ENCODE measurements at regions not wholly inside any gene's neighbourhood (a gene's known extent, or its start where the extent isn't known, plus 50 kb on each side); places are given as distances from the start of the nearest gene placed in this dataset.
A peak's percentile ranks its signal among the peaks of the same experiment; 100 is the strongest.
"Not testable (repeated sequence)": the region's sequence is repeated elsewhere in the genome, so short reads cannot be mapped to it uniquely, and the experiment has no call there.

DNA sequence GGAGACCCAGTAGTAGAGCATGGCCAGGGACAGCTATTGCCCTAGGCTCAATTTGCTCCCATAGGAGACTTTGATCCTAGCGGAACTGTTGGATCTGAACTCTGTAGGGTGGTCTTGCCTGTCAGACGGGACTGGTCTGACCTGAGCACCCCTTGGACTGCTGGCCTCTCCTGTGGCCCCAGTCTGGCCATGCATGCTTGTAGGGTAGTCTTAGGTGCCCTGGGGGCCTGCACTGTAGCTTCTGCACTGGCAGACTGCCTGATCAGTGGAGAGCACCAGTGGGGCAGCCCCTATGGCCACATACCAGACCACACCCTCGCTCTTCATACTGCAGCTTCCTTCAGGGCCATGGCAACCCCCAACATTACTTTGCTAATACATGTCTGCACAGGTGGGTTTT, 396.1 kb upstream of the GRAMD2B start:
- Mint-ChIP-seq H3K27me3 (ENCODE audit: insufficient read depth, low read depth) (peaks cover 4% of the 10 kb centered on the region), H3K4me1 (peaks cover 2% of the 10 kb centered on the region), H3K27ac (no peak overlapping the region), H3K4me3 (peak overlapping the region; percentile 52), H3K9me3 (peaks cover 33% of the 10 kb centered on the region), H3K36me3 (peaks cover 4% of the 10 kb centered on the region)
- Histone ChIP-seq H2AFZ (replicated peaks) (no peak overlapping the region), H3F3A (ENCODE audit: low read depth) (no peaks in the 10 kb centered on the region), H4K20me1 (ENCODE audit: low read depth) (no peaks in the 10 kb centered on the region), H3K9ac (no peak overlapping the region), H3K79me2 (ENCODE audit: low read depth) (no peaks in the 10 kb centered on the region), H3K27ac (no peak overlapping the region), H3K4me3 (no peak overlapping the region), H3K27me3 (no peaks in the 10 kb centered on the region), H3K4me1 (no peaks in the 10 kb centered on the region), H3K9me3 (ENCODE audit: low read depth) (no peaks in the 10 kb centered on the region), H3K36me3 (no peaks in the 10 kb centered on the region), H3K4me2 (no peak overlapping the region)
- no peak for TF ChIP-seq EZH2 (IDR thresholded peaks at IDR 0.05)
- TF ChIP-seq EZH2phosphoT487 (IDR thresholded peaks at IDR 0.05): no peak
- TF ChIP-seq CTCF (IDR thresholded peaks at IDR 0.05): no peak
- DNase-seq (ENCODE audit: low spot score): no peak

DNA sequence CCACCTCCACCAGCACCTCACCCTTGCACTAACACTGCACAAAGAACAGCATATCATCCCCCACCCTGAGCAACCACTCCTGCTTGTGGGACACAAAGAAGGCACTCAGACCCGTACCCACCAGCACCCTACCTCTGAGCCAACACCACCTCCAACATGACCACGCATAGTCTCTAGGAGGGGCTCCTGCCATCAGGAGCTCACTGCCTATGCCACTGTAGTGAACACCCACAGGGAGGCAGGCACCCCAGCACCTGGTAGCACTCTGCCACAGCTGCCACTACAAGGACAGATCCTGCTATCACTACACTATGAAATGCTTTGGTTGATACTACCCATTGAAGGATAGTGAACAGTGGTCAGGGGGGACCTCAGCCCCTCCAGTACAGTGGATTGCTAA, 395.6 kb upstream of the GRAMD2B start:
- no peak overlapping the region for H3K9ac ChIP-seq
- H3K36me3 ChIP-seq: no peaks in the 10 kb centered on the region
- no peaks in the 10 kb centered on the region for H3K27me3 ChIP-seq
- H2AFZ ChIP-seq (replicated peaks): no peak overlapping the region
- no peak overlapping the region for H3K27ac ChIP-seq
- H4K20me1 ChIP-seq (ENCODE audit: low read depth): no peaks in the 10 kb centered on the region
- H3K79me2 ChIP-seq (ENCODE audit: low read depth): no peaks in the 10 kb centered on the region
- no peak overlapping the region for H3K4me2 ChIP-seq
- H3K4me3 ChIP-seq: no peak overlapping the region
- Mint-ChIP-seq H3K4me1 (peaks cover 2% of the 10 kb centered on the region), H3K9me3 (peaks cover 33% of the 10 kb centered on the region), H3K27me3 (ENCODE audit: insufficient read depth, low read depth) (peaks cover 4% of the 10 kb centered on the region), H3K4me3 (peak overlapping the region; percentile 52), H3K27ac (peak overlapping the region; percentile 32), H3K36me3 (peaks cover 4% of the 10 kb centered on the region)
- H3K4me1 ChIP-seq: no peaks in the 10 kb centered on the region
- H3K9me3 ChIP-seq (ENCODE audit: low read depth): no peaks in the 10 kb centered on the region
- no peaks in the 10 kb centered on the region for H3F3A ChIP-seq (ENCODE audit: low read depth)
- no peak for TF ChIP-seq EZH2phosphoT487 (IDR thresholded peaks at IDR 0.05)
- no peak for TF ChIP-seq CTCF (IDR thresholded peaks at IDR 0.05)
- no peak for TF ChIP-seq EZH2 (IDR thresholded peaks at IDR 0.05)
- DNase-seq (ENCODE audit: low spot score): no peak

GRCh38 chr5:126028336-126028735, 394.9 kb upstream of the GRAMD2B start:
- H3K36me3 ChIP-seq: no peaks in the 10 kb centered on the region
- no peak overlapping the region for H3K4me3 ChIP-seq
- H3K4me2 ChIP-seq: no peak overlapping the region
- DNase-seq (ENCODE audit: low spot score): no peak
- H3K27ac ChIP-seq: no peak overlapping the region
- H3K9ac ChIP-seq: no peak overlapping the region
- Mint-ChIP-seq H3K27me3 (ENCODE audit: insufficient read depth, low read depth) (peaks cover 4% of the 10 kb centered on the region), H3K27ac (no peak overlapping the region), H3K4me3 (no peak overlapping the region), H3K36me3 (peaks cover 4% of the 10 kb centered on the region), H3K9me3 (peaks cover 33% of the 10 kb centered on the region), H3K4me1 (peaks cover 2% of the 10 kb centered on the region)
- H3K79me2 ChIP-seq (ENCODE audit: low read depth): no peaks in the 10 kb centered on the region
- TF ChIP-seq EZH2 (IDR thresholded peaks at IDR 0.05) (no peak), CTCF (IDR thresholded peaks at IDR 0.05) (no peak), EZH2phosphoT487 (IDR thresholded peaks at IDR 0.05) (no peak)
- no peaks in the 10 kb centered on the region for H3K4me1 ChIP-seq
- H3K27me3 ChIP-seq: no peaks in the 10 kb centered on the region
- no peaks in the 10 kb centered on the region for H3K9me3 ChIP-seq (ENCODE audit: low read depth)
- H4K20me1 ChIP-seq (ENCODE audit: low read depth): no peaks in the 10 kb centered on the region
- no peaks in the 10 kb centered on the region for H3F3A ChIP-seq (ENCODE audit: low read depth)
- H2AFZ ChIP-seq (replicated peaks): no peak overlapping the region

- not testable (repeated sequence) for H3K27ac Mint-ChIP-seq; H3K4me3 ChIP-seq; H3K4me1 ChIP-seq; H2AFZ ChIP-seq (replicated peaks); H3K27me3 ChIP-seq; H3K4me1 Mint-ChIP-seq; H3K4me2 ChIP-seq; H3K4me3 Mint-ChIP-seq; DNase-seq (ENCODE audit: low spot score); H3F3A ChIP-seq (ENCODE audit: low read depth); H4K20me1 ChIP-seq (ENCODE audit: low read depth); H3K36me3 ChIP-seq; H3K36me3 Mint-ChIP-seq; H3K79me2 ChIP-seq (ENCODE audit: low read depth); H3K9me3 ChIP-seq (ENCODE audit: low read depth); H3K9ac ChIP-seq; H3K27me3 Mint-ChIP-seq (ENCODE audit: insufficient read depth, low read depth); H3K27ac ChIP-seq
- H3K9me3 Mint-ChIP-seq: peaks cover 33% of the 10 kb centered on the region
These were observed 393.9 kb upstream of the GRAMD2B start for GRCh38 chr5:126029282-126029681.
